DMS153 (cell line): ENCODE measurements at regions not wholly inside any gene's neighbourhood (a gene's known extent, or its start where the extent isn't known, plus 50 kb on each side); places are given as distances from the start of the nearest gene placed in this dataset.

Source experiments
- DNase-seq: peaks from one replicate; lab custom pipeline; 2025; lab: John Stamatoyannopoulos, UW

DNA sequence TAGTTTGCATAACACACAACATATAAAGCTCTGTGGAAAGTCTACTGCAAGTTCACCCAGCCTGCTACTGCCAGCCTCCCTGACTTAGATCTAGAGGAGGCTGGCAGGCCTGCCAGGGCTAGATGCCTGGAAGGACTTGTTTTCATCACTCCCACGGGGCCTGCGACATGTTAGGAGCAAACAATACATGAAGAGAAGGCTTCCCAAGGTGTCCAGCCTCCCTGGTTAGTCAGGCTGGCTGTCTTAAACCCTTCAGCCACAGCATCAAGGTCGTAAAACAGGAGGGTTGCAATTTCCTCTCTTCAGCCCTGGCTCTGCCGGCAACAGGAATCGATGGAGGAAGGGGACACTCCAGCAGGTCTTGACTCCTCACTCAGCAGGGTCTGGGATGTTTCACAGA lies 104.5 kb downstream of the NGF start:
- DNase-seq = peak; percentile 36

DNA sequence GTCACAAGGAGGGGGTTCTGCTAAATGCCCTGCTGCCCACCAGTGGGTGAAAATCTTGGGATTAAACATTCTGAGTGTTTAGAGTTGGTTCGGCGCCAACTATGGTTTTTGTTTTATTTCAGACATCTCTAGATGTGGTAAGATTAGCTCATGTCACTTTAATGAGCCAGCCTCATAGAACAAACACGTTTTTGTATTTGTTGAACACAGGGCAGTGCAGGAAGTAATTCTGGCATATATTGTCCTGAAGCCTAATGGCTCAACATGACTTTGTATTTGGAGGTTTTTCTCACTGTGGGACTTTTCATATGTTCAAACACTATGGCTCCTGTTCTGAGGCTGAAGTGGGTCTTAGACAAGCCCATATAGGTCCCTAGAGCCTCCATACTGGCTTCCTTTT lies 107.8 kb downstream of the NGF start:
- DNase-seq = peak; percentile 70

DNA sequence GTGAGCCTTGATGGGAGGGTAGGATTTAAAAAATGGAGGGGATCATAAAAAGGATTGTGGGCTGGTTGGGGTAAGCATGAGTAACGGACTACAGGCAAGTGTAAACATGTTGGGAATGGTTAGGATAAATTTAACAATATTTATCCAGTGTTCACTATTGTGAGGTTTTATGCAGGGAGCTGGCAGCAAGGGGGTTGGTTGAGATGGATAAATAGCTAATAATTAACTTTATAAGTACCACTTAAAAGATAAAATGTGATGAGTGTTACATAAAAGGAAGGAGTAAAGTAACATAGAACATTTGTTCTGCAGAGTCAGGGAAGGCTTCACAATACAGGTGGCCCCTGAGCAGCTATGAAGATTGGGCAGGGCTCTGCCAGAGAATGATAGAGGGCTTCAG lies 109.0 kb downstream of the NGF start:
- peak; percentile 58 for DNase-seq

DNA sequence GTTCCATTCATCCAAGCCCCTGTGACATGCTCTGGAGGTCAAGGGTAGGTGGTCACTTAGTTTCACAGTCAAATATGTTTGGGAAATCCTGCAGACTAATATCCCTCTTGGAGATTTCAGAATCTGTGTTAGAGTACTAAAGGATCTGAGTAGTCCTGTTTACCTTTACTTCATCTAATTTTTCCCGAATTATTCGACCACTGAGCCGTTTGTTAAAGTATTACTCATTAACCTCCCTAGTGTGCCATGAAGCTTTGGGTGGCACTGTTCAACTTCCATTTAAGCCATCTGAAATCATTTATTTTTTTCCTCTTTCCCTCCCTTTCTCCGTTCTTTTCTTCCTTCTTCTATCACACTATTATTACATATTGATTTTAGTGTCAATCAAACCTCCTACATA lies 109.9 kb downstream of the NGF start:
- DNase-seq = no peak

DNA sequence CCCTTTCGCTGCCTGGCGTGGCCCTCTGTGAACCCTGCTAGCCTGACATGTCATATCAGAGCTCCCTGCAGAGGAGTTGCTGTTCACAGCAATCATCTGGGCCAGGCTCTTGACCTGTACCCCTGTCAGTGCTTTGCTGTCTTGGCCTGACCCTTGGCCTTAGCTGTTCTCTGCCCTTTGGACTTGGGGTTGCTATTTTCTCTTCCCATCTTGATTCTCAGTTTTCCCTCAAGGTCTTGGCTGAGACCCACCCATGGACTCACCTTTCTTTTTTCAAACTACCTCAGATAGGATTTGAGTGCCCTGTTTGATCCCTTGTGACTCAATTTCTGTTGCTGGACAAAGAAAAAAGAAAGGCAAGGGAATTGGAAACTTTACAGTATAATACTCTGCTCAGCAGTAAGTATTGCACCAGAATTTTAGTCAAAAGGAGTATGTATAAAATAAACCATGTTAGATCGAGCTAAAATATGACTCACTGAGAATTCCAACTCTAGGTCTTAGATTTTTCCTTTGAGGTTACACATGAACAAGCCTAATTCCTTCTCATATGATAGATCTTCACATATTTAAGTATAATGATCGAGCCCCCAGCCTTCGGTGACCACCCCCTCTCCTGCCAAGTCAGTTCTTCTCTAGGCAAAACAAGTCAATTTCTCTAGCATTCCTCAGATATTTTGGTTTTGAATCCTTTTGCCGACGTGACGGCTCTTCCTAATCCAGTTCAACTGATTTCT lies 110.5 kb downstream of the NGF start:
- DNase-seq = no peak

DNA sequence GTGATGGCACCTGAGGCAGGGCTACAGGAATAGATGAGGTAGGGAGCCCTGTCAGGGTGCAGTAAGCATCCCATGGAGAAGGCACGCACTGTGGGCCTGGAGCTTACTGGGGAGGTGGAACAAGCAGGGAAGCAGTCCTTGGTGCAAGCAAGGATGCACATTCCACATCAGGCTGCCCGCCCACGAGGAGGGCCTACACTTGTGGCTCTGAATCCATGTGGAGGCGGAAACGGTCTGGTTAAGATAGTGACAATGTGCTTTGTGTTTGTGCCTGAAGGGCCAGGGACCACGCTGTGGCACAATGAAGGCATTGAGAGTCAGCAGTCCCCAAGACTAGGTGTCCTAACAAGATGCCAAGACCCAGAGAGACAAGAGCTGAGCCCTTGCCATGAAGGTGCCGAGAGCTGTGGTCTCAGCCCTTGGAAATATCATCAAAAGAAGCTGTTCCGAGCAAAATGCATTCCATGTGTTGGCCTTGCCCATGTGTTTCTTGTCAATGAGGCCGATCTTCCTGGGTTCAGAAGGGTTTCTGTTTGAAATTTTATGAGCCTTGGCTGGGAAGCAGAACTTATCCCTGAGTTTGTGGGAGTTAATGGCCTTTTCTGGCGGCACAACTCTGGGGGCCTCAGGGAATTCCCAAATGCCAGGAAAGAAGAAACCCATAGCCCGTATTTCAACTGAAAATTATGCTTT lies 111.9 kb downstream of the NGF start:
- no peak for DNase-seq

DNA sequence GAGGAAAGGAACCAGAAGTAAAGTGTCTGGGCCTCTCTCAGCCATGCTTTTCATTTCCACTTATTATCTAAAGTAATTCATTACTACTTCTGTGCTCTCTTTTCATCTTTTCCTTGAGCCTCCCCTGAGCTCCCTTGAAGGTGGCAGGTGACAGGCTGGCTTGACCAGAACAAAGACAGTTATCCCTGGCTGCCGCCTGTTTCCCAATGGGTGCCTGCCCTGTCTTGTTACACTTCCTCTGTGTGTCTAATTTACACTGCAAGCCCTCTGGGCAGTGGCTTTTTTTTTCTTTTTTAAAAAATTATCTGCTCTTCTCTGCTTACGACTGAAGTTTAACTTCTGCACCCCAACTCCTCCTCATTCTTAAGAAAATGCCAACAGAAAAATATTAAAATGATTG lies 113.4 kb downstream of the NGF start:
- no peak for DNase-seq

DNA sequence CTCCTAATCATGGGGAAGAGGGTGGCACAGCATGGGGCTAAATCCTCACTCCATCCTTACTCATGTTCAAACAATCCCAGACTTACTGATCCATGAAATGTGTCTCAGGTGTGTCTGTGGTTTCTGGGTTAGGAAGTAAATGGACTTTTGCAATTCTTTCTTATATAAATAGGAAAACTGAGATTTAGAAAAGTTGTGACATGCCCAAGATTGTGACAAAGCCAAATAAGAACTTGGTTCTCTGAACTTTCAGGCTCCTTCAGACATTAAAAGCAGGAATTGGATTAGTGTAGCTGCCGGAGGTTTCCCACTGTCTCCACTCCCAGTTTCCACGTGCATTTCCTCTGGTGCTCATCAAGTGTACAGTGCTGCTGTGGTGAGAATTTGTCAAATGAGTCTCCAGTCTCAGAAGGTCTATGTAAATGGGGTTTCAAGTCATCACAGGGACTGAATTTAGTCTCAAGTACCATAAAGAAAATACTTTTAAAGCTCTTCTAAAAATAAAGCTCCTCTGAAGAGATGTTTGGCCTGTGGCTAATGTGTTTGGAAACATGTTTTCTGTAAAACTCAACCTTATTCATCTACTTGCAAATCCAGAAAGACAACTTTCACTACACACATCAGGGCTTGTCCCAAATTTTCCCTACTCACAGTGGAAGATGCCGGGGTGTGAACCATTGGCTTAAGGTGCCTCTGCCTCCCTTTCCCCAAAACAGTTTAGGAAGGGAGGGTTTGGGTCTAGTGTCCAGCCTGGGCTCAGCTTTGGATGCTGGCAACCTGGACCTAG lies 115.2 kb downstream of the NGF start:
- DNase-seq = no peak

DNA sequence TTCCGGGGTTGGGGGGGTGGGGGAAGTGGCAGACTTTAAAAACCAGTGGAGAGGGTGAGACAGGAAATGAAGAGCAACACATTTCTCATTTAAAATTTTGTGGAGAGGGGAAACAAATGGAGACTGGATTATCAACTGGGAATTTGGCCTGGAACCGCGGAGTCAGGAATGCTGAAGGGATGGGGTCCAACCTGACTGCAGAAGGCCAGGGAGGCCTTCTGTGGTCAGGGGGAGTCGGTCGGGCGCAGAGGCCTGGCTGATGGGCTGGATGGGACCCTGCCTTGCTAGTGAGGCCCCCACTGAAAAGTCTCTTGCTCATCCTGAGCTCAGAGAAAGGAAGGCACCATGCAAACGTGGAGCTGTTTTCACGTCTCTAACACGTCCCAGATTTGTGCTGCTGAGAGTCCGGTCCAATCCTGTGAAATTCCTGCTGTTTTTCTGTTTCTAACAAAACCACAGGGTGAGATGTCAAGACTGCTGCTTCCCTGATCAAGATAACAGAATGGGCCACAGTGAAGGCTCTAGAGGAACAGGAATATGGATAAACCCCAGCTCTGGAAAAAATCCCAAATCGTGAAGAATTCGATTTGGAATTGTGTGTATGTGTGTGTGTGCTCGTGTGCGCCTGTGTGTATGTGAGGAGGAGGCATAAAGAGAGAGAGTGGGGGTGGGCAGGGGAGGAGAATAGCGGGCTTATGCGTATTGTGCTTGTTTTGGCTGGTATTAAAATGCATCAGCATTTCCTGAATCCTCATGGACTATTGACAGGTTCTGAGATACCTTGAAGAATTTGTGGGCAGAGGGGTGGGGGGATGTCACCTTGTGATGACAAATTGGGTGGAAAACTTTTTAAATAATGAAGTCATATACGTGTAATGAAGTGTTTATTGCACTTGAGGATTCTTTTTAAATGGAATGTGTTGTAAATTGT lies 117.4 kb downstream of the NGF start:
- no peak for DNase-seq

DNA sequence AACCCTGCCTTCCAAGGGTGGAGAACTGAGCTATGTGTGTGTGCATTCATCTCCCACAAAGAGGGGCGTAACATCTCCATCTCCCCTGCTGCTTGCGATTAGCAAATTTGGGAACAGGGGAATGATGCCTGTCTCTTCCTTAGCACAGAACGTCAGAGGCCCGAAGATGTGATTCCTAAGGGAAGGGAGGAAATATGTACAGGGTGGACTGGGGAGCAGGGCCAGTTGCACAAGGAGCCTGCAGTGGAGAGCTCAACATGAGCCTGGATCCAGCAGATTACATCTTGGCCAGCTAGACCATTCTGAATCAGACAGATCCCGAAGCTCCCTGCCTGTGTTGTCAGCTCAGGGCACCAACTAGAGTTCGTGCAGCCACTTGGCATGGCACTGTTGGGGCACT lies 118.1 kb downstream of the NGF start:
- no peak for DNase-seq

DNA sequence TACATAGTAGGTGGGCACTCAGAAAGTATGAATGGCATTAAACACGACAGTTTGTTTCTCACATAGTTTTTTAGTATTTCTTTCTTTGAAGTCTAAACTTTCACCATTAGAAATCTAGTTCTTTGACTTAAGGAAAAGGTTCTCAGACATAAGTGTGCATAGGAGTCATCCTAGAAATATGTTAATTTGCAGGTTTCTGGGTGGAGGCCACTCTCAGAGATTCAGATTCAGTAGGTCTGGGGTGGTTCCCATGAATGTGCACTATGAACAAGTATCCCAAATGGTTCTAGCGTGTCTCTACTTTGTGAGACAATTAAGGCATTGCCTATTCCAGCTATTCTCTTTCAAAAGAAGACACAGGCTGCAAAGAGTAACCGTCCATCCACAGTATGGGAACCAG lies 119.3 kb downstream of the NGF start:
- no peak for DNase-seq

DNA sequence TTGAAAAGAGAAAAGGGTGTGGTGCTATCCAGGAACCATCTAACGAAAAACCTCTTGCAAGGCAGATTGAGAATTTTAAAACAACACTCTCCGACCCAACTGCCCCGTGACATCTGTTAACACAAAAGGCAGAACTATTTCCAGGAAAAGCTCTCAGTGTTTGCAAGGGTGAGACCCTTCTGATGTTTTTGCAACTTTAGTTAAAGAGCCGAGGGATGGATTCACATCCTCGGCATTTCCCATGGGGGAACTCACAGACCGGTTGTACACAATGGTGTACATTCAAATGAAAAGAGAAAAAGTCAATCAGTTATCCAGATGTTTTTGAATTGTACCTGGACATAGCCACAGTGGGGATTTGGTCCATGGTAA lies 120.0 kb downstream of the NGF start:
- DNase-seq = no peak

DNA sequence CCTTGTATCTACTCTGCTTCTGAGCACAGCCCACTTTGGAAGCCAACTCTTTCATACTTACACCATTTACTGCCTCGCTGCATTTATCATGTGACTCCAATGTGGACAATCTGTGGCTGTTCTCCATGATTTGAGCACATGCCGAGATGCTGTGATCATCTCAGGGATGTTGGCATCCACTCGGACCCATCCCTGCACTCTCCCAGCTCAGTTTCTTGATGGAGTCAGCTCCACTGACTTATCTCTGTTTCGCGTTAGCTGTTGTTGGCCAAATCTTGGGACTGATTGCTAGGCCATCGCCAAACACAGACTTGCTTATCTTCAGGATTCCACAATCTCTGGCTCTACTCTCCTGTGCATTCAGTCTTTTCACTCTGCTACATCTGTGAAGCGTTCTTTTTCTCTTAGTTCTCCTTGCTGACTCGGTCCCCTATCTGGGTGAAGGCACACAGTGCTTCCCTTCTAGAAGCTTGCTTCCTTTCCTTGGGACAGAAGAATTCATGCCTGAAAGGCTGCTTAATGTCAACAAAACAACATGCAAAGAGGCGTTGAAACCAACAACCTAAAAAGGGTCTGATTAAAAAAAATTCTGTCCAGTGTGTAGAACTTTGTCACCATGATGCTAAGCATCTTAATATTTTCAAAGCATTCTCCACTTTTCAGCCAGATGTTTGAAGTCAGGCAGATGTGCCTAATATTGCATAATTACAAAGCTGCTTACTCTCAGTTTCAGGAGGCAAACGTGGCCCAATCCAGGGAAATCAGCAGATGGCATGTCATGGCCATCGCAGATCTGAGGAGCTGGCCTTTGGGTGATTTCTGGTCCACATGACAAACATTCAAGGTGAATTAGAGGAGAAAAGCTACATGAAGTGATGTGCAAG lies 120.7 kb downstream of the NGF start:
- DNase-seq = no peak

DNA sequence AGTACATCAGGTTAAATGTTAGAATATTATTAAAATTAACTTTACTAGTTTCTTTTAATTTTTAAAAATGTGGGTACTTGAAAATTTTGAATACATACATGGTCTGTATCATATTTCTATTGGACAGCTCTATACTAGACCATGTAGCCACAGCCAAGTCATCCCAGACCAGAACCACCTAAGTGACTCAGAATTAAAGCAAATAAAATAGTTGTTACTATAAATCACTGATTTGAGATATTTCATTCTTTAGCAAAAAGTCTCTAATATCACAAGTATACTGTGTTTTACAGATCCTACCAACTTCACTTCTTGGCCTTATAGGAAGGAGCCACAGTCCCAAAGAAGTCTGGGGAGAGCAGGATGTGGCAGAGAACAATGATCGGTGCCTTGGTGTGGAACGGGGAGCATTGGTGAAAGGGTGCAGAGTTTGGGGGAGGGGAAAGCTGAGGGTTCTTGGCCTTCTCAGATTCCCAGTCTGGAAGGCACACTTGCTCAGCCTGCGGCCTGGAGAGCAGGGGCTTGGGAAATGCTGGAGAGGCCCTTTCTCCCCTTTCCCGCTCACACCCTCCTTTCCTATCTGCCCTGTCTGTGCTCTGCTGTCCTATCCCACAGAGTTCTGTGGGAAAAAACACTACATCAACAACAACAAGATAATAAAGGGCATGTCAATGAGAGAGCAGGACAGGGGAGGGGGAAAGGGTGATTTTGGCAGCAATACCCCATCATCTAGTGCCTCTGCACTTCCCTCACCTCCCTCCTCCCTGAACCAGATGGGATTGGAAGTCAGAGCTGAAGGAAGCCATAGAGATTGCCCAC lies 122.1 kb downstream of the NGF start:
- DNase-seq = no peak

DNA sequence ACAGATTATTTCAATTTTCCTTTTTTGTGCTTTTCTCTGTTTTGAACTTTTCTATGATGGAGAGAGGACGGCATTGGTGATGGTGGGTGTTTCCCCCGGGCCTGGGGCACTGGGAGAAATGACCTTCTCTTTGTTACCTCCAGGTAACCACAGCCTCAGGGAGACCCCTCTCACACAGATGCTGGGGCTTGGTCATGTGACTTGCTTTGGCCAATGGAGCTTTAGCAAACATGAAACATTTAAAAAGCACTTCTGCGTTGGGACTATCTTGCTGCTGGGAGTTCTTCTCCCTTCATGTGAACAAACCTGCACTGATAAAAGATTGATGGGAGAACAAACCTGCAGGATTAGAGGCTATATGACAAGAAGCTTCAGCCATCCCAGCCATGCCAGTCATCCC lies 122.9 kb downstream of the NGF start:
- no peak for DNase-seq

DNA sequence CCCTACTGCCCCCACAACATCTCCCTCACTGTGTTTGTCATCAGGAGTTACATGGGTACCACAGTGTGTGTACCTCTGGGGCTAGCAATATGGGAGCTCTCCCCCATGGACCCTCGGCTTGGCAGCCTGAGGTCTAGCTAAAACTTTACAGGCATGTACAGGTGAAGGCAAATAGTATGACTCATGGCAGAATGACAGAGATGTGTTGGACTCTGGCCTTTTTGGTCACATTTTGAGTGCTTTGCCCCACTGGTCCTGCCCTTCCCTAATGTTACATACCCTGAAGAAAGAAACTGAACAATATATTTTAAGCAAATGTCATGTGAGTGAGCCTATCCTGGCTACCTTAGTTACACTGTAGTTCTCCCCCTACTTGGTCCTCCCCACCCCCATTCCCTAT lies 124.0 kb downstream of the NGF start:
- DNase-seq = no peak

DNA sequence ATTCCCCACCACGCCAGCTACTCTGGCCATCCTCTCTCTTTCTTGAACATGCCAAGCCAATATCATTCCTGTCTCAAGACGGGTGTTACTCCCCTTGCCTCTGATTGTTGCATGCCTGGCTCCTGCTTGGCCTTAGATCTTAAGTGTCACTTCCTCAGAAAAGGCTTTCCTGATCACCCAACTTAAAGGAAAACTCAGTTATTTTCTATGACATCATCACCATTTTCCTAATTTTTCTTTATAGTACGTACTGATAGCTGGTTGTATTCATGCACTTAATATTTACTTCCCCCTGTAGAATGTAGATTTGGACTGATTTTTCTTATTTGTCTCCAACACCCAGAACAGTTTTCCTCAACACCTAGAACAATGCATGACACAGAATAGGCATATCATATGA lies 123.8 kb upstream of the TSPAN2 start:
- DNase-seq = no peak

DNA sequence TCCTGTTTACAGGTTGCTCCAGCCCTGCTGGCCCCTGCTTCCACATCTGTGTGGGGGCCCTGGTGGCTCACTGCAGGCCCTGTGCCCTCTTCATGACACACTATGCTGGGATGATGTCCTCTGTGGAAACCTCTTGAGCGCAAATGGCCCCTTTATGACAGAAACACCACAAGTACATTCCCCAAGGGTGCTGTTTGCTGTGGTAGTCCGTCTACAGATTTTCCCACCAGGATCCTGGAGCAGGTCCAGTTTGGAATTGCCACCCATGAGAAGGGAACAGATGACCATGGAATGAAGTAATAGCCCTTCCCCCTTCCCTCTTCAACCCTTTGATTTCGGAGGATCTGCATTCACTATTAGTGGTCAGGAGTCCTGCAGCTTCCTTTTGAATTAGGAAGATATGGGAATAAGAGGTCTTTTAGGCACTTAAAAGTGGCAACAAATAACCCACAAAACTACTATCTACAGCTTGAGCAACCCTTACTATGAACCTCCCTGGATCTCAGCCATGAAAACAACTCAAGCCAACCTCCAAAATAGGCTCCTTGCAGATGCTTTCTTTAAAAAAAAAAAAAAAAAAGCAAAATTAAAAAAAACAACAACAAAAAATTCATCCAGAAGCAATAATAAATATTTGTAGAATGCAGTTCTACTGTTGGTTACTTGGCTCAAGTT lies 121.9 kb upstream of the TSPAN2 start:
- DNase-seq = no peak

DNA sequence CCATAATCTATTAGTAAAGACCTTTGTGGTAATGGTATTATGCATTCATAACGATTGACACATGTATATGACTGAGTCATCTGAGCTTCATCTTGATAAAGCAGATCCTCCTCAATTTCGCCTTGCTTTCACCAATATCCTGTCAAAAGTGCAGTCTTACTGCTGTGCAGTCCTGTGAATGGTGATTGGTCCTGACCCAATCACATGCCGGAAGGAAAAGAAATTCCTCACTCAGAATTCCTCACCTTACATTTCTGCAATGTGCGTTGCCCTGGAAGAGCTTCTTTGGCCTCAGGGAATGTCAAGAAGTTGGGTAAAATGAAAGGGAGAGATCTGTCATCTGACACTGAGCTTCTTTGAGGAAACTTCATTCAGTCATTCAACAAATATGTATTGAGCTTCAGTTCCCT lies 121.0 kb upstream of the TSPAN2 start:
- DNase-seq = no peak

DNA sequence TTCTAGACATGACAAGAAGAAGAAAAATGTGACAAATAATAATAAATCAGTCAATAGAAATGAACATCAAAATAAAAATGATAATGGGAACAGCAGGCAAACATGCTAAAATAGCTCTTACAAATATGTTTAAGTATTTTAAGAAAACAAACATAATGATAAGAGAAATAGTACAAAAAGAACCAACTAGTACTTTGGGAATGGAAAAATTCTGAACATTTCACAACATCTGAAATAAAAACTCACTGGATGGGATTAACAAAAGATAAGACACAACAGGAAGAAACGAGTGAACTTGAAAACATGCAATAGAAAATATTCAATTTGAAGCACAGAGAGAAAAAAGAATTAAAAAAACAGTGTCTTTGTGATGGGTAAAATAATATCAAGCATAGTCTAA lies 115.2 kb upstream of the TSPAN2 start:
- DNase-seq = no peak
